ENCODE measurements at regions not wholly inside any gene's neighbourhood (a gene's known extent, or its start where the extent isn't known, plus 50 kb on each side); places are given as distances from the start of the nearest gene placed in this dataset.

DNA sequence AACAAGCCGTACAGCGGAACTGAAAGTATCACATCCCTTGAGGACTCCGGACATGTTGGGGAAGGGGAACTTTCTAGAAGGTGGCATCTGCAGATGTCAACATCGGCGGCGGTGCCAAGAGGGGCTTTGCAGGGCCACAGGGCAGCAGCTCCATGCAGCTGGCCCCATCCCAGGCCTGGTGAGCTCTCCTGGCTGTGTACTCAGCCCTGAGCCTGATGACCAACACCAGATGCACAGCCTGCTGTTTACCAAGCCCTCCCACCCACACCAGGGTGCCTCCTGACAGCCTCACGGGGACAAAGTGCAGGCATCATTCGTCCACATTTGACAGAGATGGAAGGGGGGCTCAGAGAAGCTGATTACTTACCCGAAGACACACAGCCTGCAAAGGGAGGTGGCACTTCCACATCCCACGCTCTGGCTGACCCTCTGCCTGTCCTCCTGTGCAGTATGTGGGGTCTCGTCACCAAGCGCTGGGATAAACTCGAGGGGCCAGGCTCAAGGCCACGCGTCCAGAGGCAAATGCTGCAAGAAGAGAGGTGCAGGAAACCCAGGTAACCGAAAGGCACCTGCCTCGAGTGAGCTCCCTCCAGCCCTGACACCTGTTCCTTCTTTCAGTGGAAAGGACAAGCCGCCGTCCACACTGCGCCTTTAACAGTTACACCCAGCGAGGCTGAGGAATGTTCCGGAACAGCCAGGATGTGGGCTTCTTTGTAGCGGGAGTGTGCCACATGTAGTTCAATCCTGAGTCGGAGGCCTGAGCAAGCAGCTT is 69.0 kb upstream of the ASAP2 start (continued):
- TF ChIP-seq, protein P1, sequence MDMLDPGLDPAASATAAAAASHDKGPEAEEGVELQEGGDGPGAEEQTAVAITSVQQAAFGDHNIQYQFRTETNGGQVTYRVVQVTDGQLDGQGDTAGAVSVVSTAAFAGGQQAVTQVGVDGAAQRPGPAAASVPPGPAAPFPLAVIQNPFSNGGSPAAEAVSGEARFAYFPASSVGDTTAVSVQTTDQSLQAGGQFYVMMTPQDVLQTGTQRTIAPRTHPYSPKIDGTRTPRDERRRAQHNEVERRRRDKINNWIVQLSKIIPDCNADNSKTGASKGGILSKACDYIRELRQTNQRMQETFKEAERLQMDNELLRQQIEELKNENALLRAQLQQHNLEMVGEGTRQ (IDR thresholded peaks at IDR 0.05; ENCODE audit: low read length), result no peak
- no peak for TF ChIP-seq SAP30 (IDR thresholded peaks at IDR 0.05; ENCODE audit: insufficient read depth, insufficient replicate concordance, low read length)
- no peak for TF ChIP-seq BCL11A (IDR thresholded peaks at IDR 0.05; ENCODE audit: low read depth in 2 of 2, low read length in 2 of 2)
- no peak for TF ChIP-seq POLR2A (IDR thresholded peaks at IDR 0.05; ENCODE audit: control extremely low read depth in 1 of 2, low read depth in 2 of 2, low read length in 2 of 2)
- no peak for TF ChIP-seq SIN3A (conservative IDR thresholded peaks at IDR 0.05 in 1 of 2, IDR thresholded peaks at IDR 0.05 in 1 of 2; ENCODE audit: low read depth in 1 of 2, low read length in 2 of 2)

Data from H1 (cell line).